ENCODE measurements at regions not wholly inside any gene's neighbourhood (a gene's known extent, or its start where the extent isn't known, plus 50 kb on each side); places are given as distances from the start of the nearest gene placed in this dataset.

DNA sequence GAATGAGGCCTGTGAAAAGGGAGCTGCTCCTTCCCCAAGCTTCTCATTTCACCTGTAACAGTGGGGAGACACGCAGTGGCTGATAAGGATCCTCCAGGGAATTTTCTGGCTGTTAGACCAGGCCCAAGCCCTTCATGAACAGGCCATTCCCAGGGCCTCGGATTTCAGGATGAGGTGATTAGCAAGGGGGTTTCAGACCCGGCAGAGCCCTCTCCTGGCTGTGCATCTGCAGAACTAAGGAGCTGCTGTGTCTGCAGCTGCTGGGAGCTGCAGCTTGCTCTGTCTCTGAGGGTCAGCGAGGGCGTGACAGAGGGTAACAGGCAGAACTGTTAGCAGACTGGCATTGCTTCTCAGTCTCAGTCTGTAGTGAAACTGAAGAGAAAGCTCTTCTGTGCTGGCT, 110.4 kb downstream of the KCNA5 start:
- TF ChIP-seq, protein P1, sequence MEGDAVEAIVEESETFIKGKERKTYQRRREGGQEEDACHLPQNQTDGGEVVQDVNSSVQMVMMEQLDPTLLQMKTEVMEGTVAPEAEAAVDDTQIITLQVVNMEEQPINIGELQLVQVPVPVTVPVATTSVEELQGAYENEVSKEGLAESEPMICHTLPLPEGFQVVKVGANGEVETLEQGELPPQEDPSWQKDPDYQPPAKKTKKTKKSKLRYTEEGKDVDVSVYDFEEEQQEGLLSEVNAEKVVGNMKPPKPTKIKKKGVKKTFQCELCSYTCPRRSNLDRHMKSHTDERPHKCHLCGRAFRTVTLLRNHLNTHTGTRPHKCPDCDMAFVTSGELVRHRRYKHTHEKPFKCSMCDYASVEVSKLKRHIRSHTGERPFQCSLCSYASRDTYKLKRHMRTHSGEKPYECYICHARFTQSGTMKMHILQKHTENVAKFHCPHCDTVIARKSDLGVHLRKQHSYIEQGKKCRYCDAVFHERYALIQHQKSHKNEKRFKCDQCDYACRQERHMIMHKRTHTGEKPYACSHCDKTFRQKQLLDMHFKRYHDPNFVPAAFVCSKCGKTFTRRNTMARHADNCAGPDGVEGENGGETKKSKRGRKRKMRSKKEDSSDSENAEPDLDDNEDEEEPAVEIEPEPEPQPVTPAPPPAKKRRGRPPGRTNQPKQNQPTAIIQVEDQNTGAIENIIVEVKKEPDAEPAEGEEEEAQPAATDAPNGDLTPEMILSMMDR (IDR thresholded peaks at IDR 0.05) = no peak
- no peak for TF ChIP-seq ZFX (IDR thresholded peaks at IDR 0.05; ENCODE audit: borderline replicate concordance)
